Activated CD4-positive, CD25-positive, alpha-beta regulatory T cell (primary cell): ENCODE measurements at regions not wholly inside any gene's neighbourhood (a gene's known extent, or its start where the extent isn't known, plus 50 kb on each side); places are given as distances from the start of the nearest gene placed in this dataset.
"Not testable (repeated sequence)": the region's sequence is repeated elsewhere in the genome, so short reads cannot be mapped to it uniquely, and the experiment has no call there.

Source experiments
- DNase-seq, 4 experiments: peaks; one replicate each; lab custom pipeline; 2025; lab: John Stamatoyannopoulos, UW

GRCh38 chr14:106770158-106770672 is 1243.8 kb downstream of the TMEM121 start:
- DNase-seq = not testable (repeated sequence)

GRCh38 chr14:106774889-106775480 is 1248.6 kb downstream of the TMEM121 start:
- peak; percentile 57 to 76 (median 70) for DNase-seq

- DNase-seq = no peak
Observed at GRCh38 chr14:106776395-106776983, 1250.1 kb downstream of the TMEM121 start.

GRCh38 chr14:106778986-106779385 is 1252.6 kb downstream of the TMEM121 start:
- no peak for DNase-seq

- no peak for DNase-seq
Observed at GRCh38 chr14:106786697-106787096, 1260.3 kb downstream of the TMEM121 start.

- DNase-seq = no peak
Observed at GRCh38 chr14:106787626-106788025, 1261.2 kb downstream of the TMEM121 start.

GRCh38 chr14:106788534-106788933 is 1262.2 kb downstream of the TMEM121 start:
- no peak for DNase-seq

- DNase-seq = no peak
Observed at GRCh38 chr14:106789318-106789717, 1262.9 kb downstream of the TMEM121 start.

GRCh38 chr14:106790189-106791036 is 1264.0 kb downstream of the TMEM121 start:
- DNase-seq = peak; percentile 28 to 65 (median 52)

- no peak for DNase-seq
Observed at GRCh38 chr14:106792543-106792942, 1266.2 kb downstream of the TMEM121 start.

GRCh38 chr14:106798166-106798565 is 1271.8 kb downstream of the TMEM121 start:
- not testable (repeated sequence) for DNase-seq

GRCh38 chr14:106802413-106803364 is 1276.3 kb downstream of the TMEM121 start:
- no peak for DNase-seq

GRCh38 chr14:106803379-106803778 is 1277.0 kb downstream of the TMEM121 start:
- DNase-seq = no peak

GRCh38 chr14:106807493-106807892 is 1281.1 kb downstream of the TMEM121 start:
- DNase-seq = no peak

GRCh38 chr14:106808458-106808857 is 1282.1 kb downstream of the TMEM121 start:
- no peak for DNase-seq

GRCh38 chr14:106808907-106809306 is 1282.5 kb downstream of the TMEM121 start:
- DNase-seq = no peak

- no peak for DNase-seq
Observed at GRCh38 chr14:106809615-106810014, 1283.2 kb downstream of the TMEM121 start.

GRCh38 chr14:106810168-106810567 is 1283.8 kb downstream of the TMEM121 start:
- DNase-seq = not testable (repeated sequence)

GRCh38 chr14:106811162-106811561 is 1284.8 kb downstream of the TMEM121 start:
- no peak for DNase-seq

GRCh38 chr14:106812788-106813476 is 1286.5 kb downstream of the TMEM121 start:
- DNase-seq = no peak

- DNase-seq = no peak
Observed at GRCh38 chr14:106813477-106813823, 1287.1 kb downstream of the TMEM121 start.
